Ascending aorta (tissue), 2 donors: ENCODE measurements at regions not wholly inside any gene's neighbourhood (a gene's known extent, or its start where the extent isn't known, plus 50 kb on each side); places are given as distances from the start of the nearest gene placed in this dataset.

Experiments
- DNase-seq, 2 donors: peaks; one replicate each; pipeline ENCODE4 v3.0.0-alpha.2; 2019; ENCODE audit warnings: low spot score in 2 of 2
- H3K27ac ChIP-seq, 2 donors: fragments of 200-600 bp; sonication (generic); one replicate each; pipeline ENCODE4 v1.5.1; 2016 to 2017; ENCODE audit warnings: mild to moderate bottlenecking in 1 of 2
- H3K27me3 ChIP-seq: fragments of 200-600 bp; sonication (generic); one replicate; pipeline ENCODE4 v1.5.1; 2017
- H3K36me3 ChIP-seq, 2 donors: fragments of 200-600 bp; sonication (generic); one replicate each; pipeline ENCODE4 v1.5.1; 2016
- H3K4me1 ChIP-seq, 2 donors: fragments of 200-600 bp; sonication (generic); one replicate each; pipeline ENCODE4 v1.5.1; 2016 to 2017; ENCODE audit warnings: mild to moderate bottlenecking in 1 of 2
- H3K4me3 ChIP-seq, 2 donors: fragments of 200-600 bp; sonication (generic); one replicate each; pipeline ENCODE4 v1.5.1; 2016 to 2017; ENCODE audit warnings: mild to moderate bottlenecking in 1 of 2
- H3K9me3 ChIP-seq, 2 donors: fragments of 200-600 bp; sonication (generic); one replicate each; pipeline ENCODE4 v1.5.1; 2016
- intact Hi-C: fragments of 100-400 bp; cut with DNase I; formaldehyde crosslinking; loops from one replicate; pipeline ENCODE4 v1.15.1; 2023
- TF ChIP-seq, protein P1 (sequence below), 3 experiments: fragments of 200-600 bp in 2 of 3; fragments of 450-650 bp in 1 of 3; sonication (generic) in 2 of 3; IDR thresholded peaks; one replicate each; pipeline ENCODE4 v1.5.1; 2016 to 2019; ENCODE audit warnings: antibody characterized with exemption in 3 of 3, mild to moderate bottlenecking in 1 of 3, moderate library complexity in 1 of 3

DNA sequence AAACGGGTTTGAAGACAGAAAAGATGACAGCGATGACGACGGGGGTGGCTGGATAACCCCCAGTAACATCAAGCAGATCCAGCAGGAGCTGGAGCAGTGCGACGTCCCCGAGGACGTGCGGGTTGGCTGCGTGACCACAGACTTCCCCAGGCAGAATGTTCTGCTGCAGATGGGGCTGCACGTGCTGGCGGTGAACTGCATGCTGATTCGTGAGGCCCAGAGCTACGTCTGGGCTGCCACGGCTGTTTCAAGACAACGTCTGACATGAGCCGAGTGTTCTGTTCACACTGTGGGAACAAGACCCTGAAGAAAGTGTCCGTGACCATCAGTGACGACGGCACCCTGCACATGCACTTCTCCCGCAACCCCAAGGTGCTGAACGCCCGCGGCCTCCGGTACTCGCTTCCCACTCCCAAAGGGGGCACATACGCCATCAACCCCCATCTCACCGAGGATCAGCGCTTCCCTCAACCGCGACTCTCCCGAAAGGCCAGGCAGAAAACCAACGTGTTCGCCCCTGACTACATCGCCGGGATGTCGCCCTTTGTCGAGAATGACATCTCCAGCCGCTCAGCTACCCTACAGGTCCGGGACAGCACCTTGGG is 319.2 kb upstream of the SLC7A11 start:
- no peak overlapping the region for H3K4me3 ChIP-seq
- H3K4me1 ChIP-seq = peaks cover 0 to 8% of the 10 kb centered on the region in 2 donors
- H3K27ac ChIP-seq = no peak overlapping the region
- H3K36me3 ChIP-seq = no peaks in the 10 kb centered on the region
- no peaks in the 10 kb centered on the region for H3K27me3 ChIP-seq
- DNase-seq = no peak
- intact Hi-C loops = no loop called here
- TF ChIP-seq, protein P1, sequence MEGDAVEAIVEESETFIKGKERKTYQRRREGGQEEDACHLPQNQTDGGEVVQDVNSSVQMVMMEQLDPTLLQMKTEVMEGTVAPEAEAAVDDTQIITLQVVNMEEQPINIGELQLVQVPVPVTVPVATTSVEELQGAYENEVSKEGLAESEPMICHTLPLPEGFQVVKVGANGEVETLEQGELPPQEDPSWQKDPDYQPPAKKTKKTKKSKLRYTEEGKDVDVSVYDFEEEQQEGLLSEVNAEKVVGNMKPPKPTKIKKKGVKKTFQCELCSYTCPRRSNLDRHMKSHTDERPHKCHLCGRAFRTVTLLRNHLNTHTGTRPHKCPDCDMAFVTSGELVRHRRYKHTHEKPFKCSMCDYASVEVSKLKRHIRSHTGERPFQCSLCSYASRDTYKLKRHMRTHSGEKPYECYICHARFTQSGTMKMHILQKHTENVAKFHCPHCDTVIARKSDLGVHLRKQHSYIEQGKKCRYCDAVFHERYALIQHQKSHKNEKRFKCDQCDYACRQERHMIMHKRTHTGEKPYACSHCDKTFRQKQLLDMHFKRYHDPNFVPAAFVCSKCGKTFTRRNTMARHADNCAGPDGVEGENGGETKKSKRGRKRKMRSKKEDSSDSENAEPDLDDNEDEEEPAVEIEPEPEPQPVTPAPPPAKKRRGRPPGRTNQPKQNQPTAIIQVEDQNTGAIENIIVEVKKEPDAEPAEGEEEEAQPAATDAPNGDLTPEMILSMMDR (IDR thresholded peaks at IDR 0.05) = no peak
- H3K9me3 ChIP-seq = no peaks in the 10 kb centered on the region

DNA sequence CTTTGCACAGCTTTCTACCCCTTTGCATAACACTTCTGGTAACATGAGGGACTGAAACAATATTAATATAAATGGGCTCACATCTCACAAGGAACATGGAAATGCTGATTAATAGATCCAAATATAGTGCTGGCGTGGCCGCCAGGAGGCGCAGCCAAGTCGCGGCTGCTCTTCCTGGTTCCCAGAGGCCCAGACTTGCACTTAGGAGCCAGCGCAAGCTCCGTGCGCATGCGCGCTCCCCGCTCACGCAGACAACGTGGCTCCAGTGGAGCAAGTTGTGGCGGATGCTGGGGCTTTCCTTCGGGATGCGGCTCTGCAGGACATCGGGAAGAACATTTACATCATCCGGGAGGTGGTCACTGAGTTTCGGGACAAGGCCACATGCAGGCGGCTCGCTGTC is 318.3 kb upstream of the SLC7A11 start:
- Histone ChIP-seq H3K36me3 (no peaks in the 10 kb centered on the region), H3K9me3 (no peaks in the 10 kb centered on the region), H3K4me1 (peaks cover 0 to 8% of the 10 kb centered on the region in 2 donors), H3K4me3 (no peak overlapping the region), H3K27ac (no peak overlapping the region), H3K27me3 (no peaks in the 10 kb centered on the region)
- no peak for DNase-seq
- intact Hi-C loops = no loop called here
- TF ChIP-seq, protein P1 (IDR thresholded peaks at IDR 0.05) = no peak

DNA sequence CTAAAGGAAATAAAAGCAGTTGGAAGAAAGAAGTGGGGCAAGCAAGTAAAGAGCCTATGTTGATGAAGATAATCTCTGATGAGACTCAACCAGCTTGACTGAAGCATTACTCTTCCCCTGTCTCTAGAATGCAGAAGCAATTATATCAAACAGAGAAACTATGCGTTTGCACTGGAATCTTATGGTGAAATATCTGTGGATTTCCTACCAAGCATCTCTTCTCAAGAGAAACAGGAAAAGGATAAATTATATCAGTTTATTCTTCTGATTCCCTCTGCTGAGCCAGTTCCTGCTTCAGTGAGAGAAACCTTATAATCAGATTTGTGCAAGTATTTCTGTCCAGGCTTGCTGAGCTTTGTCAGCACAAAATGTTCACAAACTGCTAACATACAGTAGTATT is 316.7 kb upstream of the SLC7A11 start:
- intact Hi-C loops = no loop called here
- no peak for DNase-seq
- Histone ChIP-seq H3K4me3 (no peak overlapping the region), H3K9me3 (no peaks in the 10 kb centered on the region), H3K27me3 (no peaks in the 10 kb centered on the region), H3K4me1 (peaks cover 0 to 8% of the 10 kb centered on the region in 2 donors), H3K27ac (no peak overlapping the region), H3K36me3 (no peaks in the 10 kb centered on the region)
- TF ChIP-seq, protein P1 (IDR thresholded peaks at IDR 0.05) = no peak

DNA sequence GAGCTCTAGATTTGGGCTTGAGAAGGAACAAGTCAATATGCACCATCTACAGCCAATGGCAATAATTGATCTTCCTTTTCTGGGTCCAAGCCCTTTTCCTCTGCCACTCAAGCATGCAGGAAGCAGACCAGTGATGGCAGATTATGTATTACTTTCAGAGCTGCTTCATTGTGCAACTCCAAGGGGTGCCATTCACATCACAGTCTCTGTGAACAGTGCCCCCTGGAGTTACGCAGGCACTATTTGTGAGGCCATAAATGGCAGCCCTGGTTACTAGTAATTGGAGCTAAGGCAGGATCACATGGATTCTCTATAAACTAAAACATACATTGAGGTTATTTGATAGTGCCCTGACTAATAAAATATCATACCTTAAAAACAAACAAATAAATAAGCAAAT is 313.4 kb upstream of the SLC7A11 start:
- intact Hi-C loops = no loop called here
- no peaks in the 10 kb centered on the region for H3K36me3 ChIP-seq
- H3K27ac ChIP-seq = no peak overlapping the region
- H3K4me1 ChIP-seq = no peaks in the 10 kb centered on the region
- no peak for DNase-seq
- no peaks in the 10 kb centered on the region for H3K27me3 ChIP-seq
- no peak overlapping the region for H3K4me3 ChIP-seq
- H3K9me3 ChIP-seq = no peaks in the 10 kb centered on the region
- TF ChIP-seq, protein P1 (IDR thresholded peaks at IDR 0.05) = no peak

DNA sequence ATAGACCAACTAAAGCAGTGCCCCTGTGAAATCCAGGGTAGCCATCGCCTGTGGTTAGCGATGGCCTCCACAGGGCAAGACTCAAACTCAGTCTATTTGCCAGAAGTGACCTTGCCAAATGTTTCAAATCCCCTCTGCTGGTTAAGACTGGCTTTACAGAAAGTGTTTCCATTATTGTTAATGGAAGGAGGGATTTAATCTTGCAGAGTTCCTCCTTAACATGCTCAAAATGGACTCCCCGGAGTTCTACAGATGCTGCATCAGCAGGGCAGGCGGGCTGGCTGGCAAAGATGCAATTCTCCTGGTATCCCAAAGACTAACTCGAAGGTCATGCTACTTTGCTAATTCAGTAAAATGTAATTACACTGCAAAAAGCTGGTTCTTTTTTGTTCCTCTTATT is 313.0 kb upstream of the SLC7A11 start:
- H3K27ac ChIP-seq = no peak overlapping the region
- no peak overlapping the region for H3K4me3 ChIP-seq
- no peaks in the 10 kb centered on the region for H3K4me1 ChIP-seq
- intact Hi-C loops = no loop called here
- no peak for DNase-seq
- TF ChIP-seq, protein P1 (IDR thresholded peaks at IDR 0.05) = no peak
- no peaks in the 10 kb centered on the region for H3K27me3 ChIP-seq
- H3K36me3 ChIP-seq = no peaks in the 10 kb centered on the region
- no peaks in the 10 kb centered on the region for H3K9me3 ChIP-seq
